ENCODE measurements at regions not wholly inside any gene's neighbourhood (a gene's known extent, or its start where the extent isn't known, plus 50 kb on each side); places are given as distances from the start of the nearest gene placed in this dataset.

GRCh38 chr11:16610738-16611388 lies 127.6 kb upstream of the C11orf58 start:
- POLR2A ChIA-PET: no interaction called here
- Histone ChIP-seq H3K4me2 (no peak overlapping the region), H4K20me1 (ENCODE audit: insufficient read depth) (no peaks in the 10 kb centered on the region), H3K4me3 (ENCODE audit: low read depth in 2 of 2, low read length in 1 of 2) (no peak overlapping the region), H3K9ac (no peak overlapping the region), H3K9me2 (no peaks in the 10 kb centered on the region), H3F3A (replicated peaks; ENCODE audit: insufficient read depth) (peaks cover 3% of the 10 kb centered on the region), H2AFZ (ENCODE audit: low read depth) (no peak overlapping the region), H3K79me2 (ENCODE audit: insufficient read depth) (no peaks in the 10 kb centered on the region), H3K27ac (ENCODE audit: low read depth in 2 of 2, low read length in 1 of 2) (no peak overlapping the region), H3K4me1 (ENCODE audit: control insufficient read depth in 1 of 2, insufficient read depth in 2 of 2, low read depth in 1 of 2, low read length in 1 of 2) (peaks cover 0 to 28% of the 10 kb centered on the region in 2 experiments; a peak in 2 of 4 replicates), H3K9me3 (no peaks in the 10 kb centered on the region), H3K27me3 (ENCODE audit: insufficient read depth) (peaks cover 55% of the 10 kb centered on the region), H3K36me3 (replicated peaks in 1 of 2; ENCODE audit: control insufficient read depth in 1 of 2, insufficient read depth in 2 of 2, low read length in 1 of 2) (no peaks in the 10 kb centered on the region)
- CTCF ChIA-PET: interaction anchor here (0.8 to 4.7 kb wide), 5 partner anchors 568 to 1333 kb away, joined by 3 to 40 read pairs (median 9); no protein-coding TSS in a partner anchor
- no peak for DNase-seq
- WGBS (ENCODE audit: low lambda C conversion rate): 89% methylated on average over 22 of the region's 39 CpGs
- TF ChIP-seq EP300 (IDR thresholded peaks at IDR 0.05; ENCODE audit: borderline replicate concordance in 1 of 2, low read depth in 1 of 2, low read length in 1 of 2) (no peak), SMC3 (IDR thresholded peaks at IDR 0.05; ENCODE audit: low read depth, low read length) (no peak), YY1 (IDR thresholded peaks at IDR 0.05; ENCODE audit: low read depth) (no peak), GATA2 (CRISPR knock-in tag; IDR thresholded peaks at IDR 0.05) (no peak), POLR2AphosphoS5 (IDR thresholded peaks at IDR 0.05; ENCODE audit: low read depth, low read length) (no peak), NFIC (IDR thresholded peaks at IDR 0.05; ENCODE audit: borderline replicate concordance) (no peak)

GRCh38 chr11:16610213-16610737 lies 128.2 kb upstream of the C11orf58 start:
- Histone ChIP-seq H3K4me3 (ENCODE audit: low read depth in 2 of 2, low read length in 1 of 2) (no peak overlapping the region), H3F3A (replicated peaks; ENCODE audit: insufficient read depth) (peaks cover 4% of the 10 kb centered on the region), H2AFZ (ENCODE audit: low read depth) (no peak overlapping the region), H3K9ac (no peak overlapping the region), H3K4me2 (no peak overlapping the region), H3K4me1 (ENCODE audit: control insufficient read depth in 1 of 2, insufficient read depth in 2 of 2, low read depth in 1 of 2, low read length in 1 of 2) (peaks cover 0 to 33% of the 10 kb centered on the region in 2 experiments; a peak in 2 of 4 replicates), H4K20me1 (ENCODE audit: insufficient read depth) (no peaks in the 10 kb centered on the region), H3K79me2 (ENCODE audit: insufficient read depth) (no peaks in the 10 kb centered on the region), H3K36me3 (replicated peaks in 1 of 2; ENCODE audit: control insufficient read depth in 1 of 2, insufficient read depth in 2 of 2, low read length in 1 of 2) (no peaks in the 10 kb centered on the region), H3K27ac (ENCODE audit: low read depth in 2 of 2, low read length in 1 of 2) (no peak overlapping the region), H3K27me3 (ENCODE audit: insufficient read depth) (peaks cover 55% of the 10 kb centered on the region), H3K9me2 (no peaks in the 10 kb centered on the region), H3K9me3 (no peaks in the 10 kb centered on the region)
- POLR2A ChIA-PET: no interaction called here
- WGBS (ENCODE audit: low lambda C conversion rate): 87% methylated on average over 23 of the region's 23 CpGs
- CTCF ChIA-PET: interaction anchor here (1.2 to 6.4 kb wide), 3 partner anchors 569 to 960 kb away, joined by 4 to 37 read pairs (median 5); no protein-coding TSS in a partner anchor
- no peak for DNase-seq
- no peak for TF ChIP-seq REST (IDR thresholded peaks at IDR 0.05; ENCODE audit: low read depth, low read length)
- TF ChIP-seq, protein P1, sequence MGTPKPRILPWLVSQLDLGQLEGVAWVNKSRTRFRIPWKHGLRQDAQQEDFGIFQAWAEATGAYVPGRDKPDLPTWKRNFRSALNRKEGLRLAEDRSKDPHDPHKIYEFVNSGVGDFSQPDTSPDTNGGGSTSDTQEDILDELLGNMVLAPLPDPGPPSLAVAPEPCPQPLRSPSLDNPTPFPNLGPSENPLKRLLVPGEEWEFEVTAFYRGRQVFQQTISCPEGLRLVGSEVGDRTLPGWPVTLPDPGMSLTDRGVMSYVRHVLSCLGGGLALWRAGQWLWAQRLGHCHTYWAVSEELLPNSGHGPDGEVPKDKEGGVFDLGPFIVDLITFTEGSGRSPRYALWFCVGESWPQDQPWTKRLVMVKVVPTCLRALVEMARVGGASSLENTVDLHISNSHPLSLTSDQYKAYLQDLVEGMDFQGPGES (IDR thresholded peaks at IDR 0.05; ENCODE audit: low read depth, low read length): no peak
- TF ChIP-seq ELF1 (IDR thresholded peaks at IDR 0.05): no peak
- no peak for TF ChIP-seq EZH2phosphoT487 (IDR thresholded peaks at IDR 0.05; ENCODE audit: borderline replicate concordance, low read depth)
- no peak for TF ChIP-seq USF1 (IDR thresholded peaks at IDR 0.05; ENCODE audit: borderline replicate concordance, low read depth)
- TF ChIP-seq GABPA (IDR thresholded peaks at IDR 0.05; ENCODE audit: low read depth): no peak
- TF ChIP-seq RFX5 (IDR thresholded peaks at IDR 0.05; ENCODE audit: low read length): no peak
- TF ChIP-seq, protein P2, sequence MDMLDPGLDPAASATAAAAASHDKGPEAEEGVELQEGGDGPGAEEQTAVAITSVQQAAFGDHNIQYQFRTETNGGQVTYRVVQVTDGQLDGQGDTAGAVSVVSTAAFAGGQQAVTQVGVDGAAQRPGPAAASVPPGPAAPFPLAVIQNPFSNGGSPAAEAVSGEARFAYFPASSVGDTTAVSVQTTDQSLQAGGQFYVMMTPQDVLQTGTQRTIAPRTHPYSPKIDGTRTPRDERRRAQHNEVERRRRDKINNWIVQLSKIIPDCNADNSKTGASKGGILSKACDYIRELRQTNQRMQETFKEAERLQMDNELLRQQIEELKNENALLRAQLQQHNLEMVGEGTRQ (IDR thresholded peaks at IDR 0.05; ENCODE audit: borderline replicate concordance, low read depth, low read length): no peak
- no peak for TF ChIP-seq SIN3A (IDR thresholded peaks at IDR 0.05; ENCODE audit: borderline replicate concordance, low read depth, low read length)
- TF ChIP-seq PBX3 (IDR thresholded peaks at IDR 0.05): no peak
- TF ChIP-seq RCOR1 (IDR thresholded peaks at IDR 0.05; ENCODE audit: low read length): no peak
- no peak for TF ChIP-seq TAF1 (IDR thresholded peaks at IDR 0.05; ENCODE audit: borderline replicate concordance, low read depth, low read length)
- no peak for TF ChIP-seq NRF1 (IDR thresholded peaks at IDR 0.05; ENCODE audit: low read depth, low read length)
- no peak for TF ChIP-seq CHD2 (IDR thresholded peaks at IDR 0.05; ENCODE audit: low read length, partially characterized antibody)

Measured in SK-N-SH (cell line).